GM19043 (cell line): ENCODE measurements at regions not wholly inside any gene's neighbourhood (a gene's known extent, or its start where the extent isn't known, plus 50 kb on each side); places are given as distances from the start of the nearest gene placed in this dataset.
"Not testable (repeated sequence)": the region's sequence is repeated elsewhere in the genome, so short reads cannot be mapped to it uniquely, and the experiment has no call there.

Source experiments
- ATAC-seq: cut with Tn5 transposase; IDR thresholded peaks from one replicate; pipeline ENCODE4 v1.9.1; 2021; ENCODE audit warnings: low read depth; ENCODE audit not compliant: unreplicated experiment

- not testable (repeated sequence) for ATAC-seq
These were observed 294.7 kb downstream of the CD109 start for GRCh38 chr6:73990609-73991238.

- no peak for ATAC-seq
These were observed 293.4 kb downstream of the CD109 start for GRCh38 chr6:73989428-73989827.

- no peak for ATAC-seq
These were observed 289.9 kb downstream of the CD109 start for GRCh38 chr6:73985891-73986290.

- ATAC-seq, result no peak
These were observed 288.7 kb downstream of the CD109 start for GRCh38 chr6:73984571-73985210.

GRCh38 chr6:73983367-73983766 is 287.4 kb downstream of the CD109 start:
- no peak for ATAC-seq

- no peak for ATAC-seq
These were observed 284.1 kb downstream of the CD109 start for GRCh38 chr6:73980096-73980495.

- ATAC-seq, result no peak
These were observed 282.3 kb downstream of the CD109 start for GRCh38 chr6:73978330-73978729.

- ATAC-seq, result not testable (repeated sequence)
These were observed 276.5 kb downstream of the CD109 start for GRCh38 chr6:73972518-73972917.

- ATAC-seq, result no peak
These were observed 274.3 kb downstream of the CD109 start for GRCh38 chr6:73969971-73970970.

- ATAC-seq, result no peak
These were observed 272.3 kb downstream of the CD109 start for GRCh38 chr6:73968221-73968757.

- ATAC-seq, result no peak
These were observed 269.6 kb downstream of the CD109 start for GRCh38 chr6:73965539-73966029.

- ATAC-seq, result no peak
These were observed 268.3 kb downstream of the CD109 start for GRCh38 chr6:73964241-73964854.

- no peak for ATAC-seq
These were observed 266.9 kb downstream of the CD109 start for GRCh38 chr6:73962884-73963283.

- ATAC-seq, result no peak
These were observed 260.3 kb downstream of the CD109 start for GRCh38 chr6:73956305-73956704.

- no peak for ATAC-seq
These were observed 259.8 kb downstream of the CD109 start for GRCh38 chr6:73955800-73956199.

- no peak for ATAC-seq
These were observed 258.9 kb downstream of the CD109 start for GRCh38 chr6:73954881-73955280.

GRCh38 chr6:73951183-73951582 is 255.2 kb downstream of the CD109 start:
- ATAC-seq, result no peak

GRCh38 chr6:73943930-73944652 is 248.1 kb downstream of the CD109 start:
- ATAC-seq, result no peak

GRCh38 chr6:73943411-73943810 is 247.4 kb downstream of the CD109 start:
- no peak for ATAC-seq
